ENCODE measurements at regions not wholly inside any gene's neighbourhood (a gene's known extent, or its start where the extent isn't known, plus 50 kb on each side); places are given as distances from the start of the nearest gene placed in this dataset.

DNA sequence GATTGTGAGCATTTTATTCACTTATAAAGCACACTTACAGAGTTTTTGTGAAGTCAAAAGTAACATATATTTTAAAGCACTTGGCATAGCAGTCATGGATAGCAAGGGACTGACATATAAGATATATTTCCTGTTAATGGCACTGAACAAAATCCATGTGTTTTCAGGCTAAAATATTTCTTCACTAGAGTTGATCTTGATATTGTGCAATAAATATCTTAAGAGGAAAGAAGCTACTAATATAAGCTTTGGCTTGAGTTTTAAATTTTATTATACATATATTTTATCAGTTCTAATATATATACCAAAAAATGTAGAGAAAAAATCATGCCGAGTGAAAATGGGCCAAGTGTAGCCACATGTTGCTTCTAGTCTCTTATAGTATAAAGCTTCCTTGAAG lies 189.7 kb upstream of the DPP10 start:
- TF ChIP-seq, protein P1, sequence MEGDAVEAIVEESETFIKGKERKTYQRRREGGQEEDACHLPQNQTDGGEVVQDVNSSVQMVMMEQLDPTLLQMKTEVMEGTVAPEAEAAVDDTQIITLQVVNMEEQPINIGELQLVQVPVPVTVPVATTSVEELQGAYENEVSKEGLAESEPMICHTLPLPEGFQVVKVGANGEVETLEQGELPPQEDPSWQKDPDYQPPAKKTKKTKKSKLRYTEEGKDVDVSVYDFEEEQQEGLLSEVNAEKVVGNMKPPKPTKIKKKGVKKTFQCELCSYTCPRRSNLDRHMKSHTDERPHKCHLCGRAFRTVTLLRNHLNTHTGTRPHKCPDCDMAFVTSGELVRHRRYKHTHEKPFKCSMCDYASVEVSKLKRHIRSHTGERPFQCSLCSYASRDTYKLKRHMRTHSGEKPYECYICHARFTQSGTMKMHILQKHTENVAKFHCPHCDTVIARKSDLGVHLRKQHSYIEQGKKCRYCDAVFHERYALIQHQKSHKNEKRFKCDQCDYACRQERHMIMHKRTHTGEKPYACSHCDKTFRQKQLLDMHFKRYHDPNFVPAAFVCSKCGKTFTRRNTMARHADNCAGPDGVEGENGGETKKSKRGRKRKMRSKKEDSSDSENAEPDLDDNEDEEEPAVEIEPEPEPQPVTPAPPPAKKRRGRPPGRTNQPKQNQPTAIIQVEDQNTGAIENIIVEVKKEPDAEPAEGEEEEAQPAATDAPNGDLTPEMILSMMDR (conservative IDR thresholded peaks at IDR 0.05; ENCODE audit: low read depth, low read length) = no peak
- no peak for TF ChIP-seq EZH2 (IDR thresholded peaks at IDR 0.05; ENCODE audit: low read length, unreplicated experiment)
- no peak for TF ChIP-seq EZH2phosphoT487 (IDR thresholded peaks at IDR 0.05; ENCODE audit: borderline replicate concordance, low read length)

All from PC-3 (cell line).